ENCODE measurements at regions not wholly inside any gene's neighbourhood (a gene's known extent, or its start where the extent isn't known, plus 50 kb on each side); places are given as distances from the start of the nearest gene placed in this dataset.

DNA sequence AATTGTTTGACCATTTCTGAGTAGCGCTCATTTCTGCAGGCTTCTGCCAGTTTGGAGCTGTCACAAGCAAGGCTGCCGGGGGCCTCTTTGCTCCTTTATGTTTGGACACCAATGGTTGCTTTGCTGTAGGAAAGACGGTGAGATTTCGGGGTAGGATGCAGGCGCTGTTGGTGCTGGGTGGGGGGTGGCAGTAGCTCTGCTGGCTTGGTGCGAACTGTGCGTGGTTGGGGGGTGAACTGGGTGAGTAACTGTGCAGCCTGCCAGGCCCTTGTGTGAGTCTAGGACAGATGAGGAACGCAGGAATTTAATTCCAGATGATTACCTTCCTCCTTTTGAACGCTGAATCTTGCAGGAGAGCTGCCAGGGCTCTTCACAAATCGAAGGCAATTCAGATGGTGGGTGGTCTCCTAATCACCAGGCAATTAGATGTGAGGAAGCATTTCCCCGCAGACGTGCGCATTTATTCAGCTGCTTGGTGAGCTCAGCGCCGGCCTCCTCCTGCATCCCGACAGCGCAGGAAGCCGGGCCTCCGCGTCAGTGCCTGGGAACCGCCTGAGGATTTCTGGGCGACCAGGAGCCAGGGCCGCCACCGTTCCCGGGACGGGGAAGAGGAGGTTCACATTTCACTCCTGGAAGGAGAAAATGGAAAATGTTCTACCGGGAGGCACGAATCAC lies 154.4 kb downstream of the FOXL1 start:
- Histone ChIP-seq H3K4me2 (ENCODE audit: extremely low read depth, insufficient read depth, low read length) (no peak overlapping the region), H3K9ac (ENCODE audit: insufficient read depth, low read length) (no peak overlapping the region), H3K9me3 (ENCODE audit: control insufficient read depth, insufficient read depth, low read depth, low read length) (no peaks in the 10 kb centered on the region), H3K27me3 (ENCODE audit: control insufficient read depth, insufficient read depth, low read length) (peaks cover 12% of the 10 kb centered on the region), H2AFZ (ENCODE audit: low read length) (no peak overlapping the region), H4K20me1 (ENCODE audit: control insufficient read depth, extremely low read depth, insufficient read depth, low read length) (no peaks in the 10 kb centered on the region), H3K79me2 (ENCODE audit: control insufficient read depth, insufficient read depth, low read length) (no peaks in the 10 kb centered on the region), H3K4me1 (ENCODE audit: control insufficient read depth, extremely low read depth, insufficient read depth, low read length) (peaks cover 4% of the 10 kb centered on the region), H3K27ac (ENCODE audit: insufficient read depth, low read length) (no peak overlapping the region), H3K36me3 (ENCODE audit: control insufficient read depth, insufficient read depth, low read length) (no peaks in the 10 kb centered on the region), H3K4me3 (replicated peaks in 1 of 4; ENCODE audit: control extremely low read depth in 1 of 4, insufficient read depth in 1 of 4, low read depth in 3 of 4, low read length in 4 of 4) (no peak overlapping the region)
- peak; percentile 39 to 82 for DNase-seq (ENCODE audit: low read depth in 2 of 2)
- TF ChIP-seq EZH2 (IDR thresholded peaks at IDR 0.05; ENCODE audit: low read length, missing control alignments), result no peak
- TF ChIP-seq, protein P1, sequence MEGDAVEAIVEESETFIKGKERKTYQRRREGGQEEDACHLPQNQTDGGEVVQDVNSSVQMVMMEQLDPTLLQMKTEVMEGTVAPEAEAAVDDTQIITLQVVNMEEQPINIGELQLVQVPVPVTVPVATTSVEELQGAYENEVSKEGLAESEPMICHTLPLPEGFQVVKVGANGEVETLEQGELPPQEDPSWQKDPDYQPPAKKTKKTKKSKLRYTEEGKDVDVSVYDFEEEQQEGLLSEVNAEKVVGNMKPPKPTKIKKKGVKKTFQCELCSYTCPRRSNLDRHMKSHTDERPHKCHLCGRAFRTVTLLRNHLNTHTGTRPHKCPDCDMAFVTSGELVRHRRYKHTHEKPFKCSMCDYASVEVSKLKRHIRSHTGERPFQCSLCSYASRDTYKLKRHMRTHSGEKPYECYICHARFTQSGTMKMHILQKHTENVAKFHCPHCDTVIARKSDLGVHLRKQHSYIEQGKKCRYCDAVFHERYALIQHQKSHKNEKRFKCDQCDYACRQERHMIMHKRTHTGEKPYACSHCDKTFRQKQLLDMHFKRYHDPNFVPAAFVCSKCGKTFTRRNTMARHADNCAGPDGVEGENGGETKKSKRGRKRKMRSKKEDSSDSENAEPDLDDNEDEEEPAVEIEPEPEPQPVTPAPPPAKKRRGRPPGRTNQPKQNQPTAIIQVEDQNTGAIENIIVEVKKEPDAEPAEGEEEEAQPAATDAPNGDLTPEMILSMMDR (conservative IDR thresholded peaks at IDR 0.05 in 1 of 2, IDR thresholded peaks at IDR 0.05 in 1 of 2; ENCODE audit: low read depth in 1 of 2, low read length in 2 of 2), result no peak

DNA sequence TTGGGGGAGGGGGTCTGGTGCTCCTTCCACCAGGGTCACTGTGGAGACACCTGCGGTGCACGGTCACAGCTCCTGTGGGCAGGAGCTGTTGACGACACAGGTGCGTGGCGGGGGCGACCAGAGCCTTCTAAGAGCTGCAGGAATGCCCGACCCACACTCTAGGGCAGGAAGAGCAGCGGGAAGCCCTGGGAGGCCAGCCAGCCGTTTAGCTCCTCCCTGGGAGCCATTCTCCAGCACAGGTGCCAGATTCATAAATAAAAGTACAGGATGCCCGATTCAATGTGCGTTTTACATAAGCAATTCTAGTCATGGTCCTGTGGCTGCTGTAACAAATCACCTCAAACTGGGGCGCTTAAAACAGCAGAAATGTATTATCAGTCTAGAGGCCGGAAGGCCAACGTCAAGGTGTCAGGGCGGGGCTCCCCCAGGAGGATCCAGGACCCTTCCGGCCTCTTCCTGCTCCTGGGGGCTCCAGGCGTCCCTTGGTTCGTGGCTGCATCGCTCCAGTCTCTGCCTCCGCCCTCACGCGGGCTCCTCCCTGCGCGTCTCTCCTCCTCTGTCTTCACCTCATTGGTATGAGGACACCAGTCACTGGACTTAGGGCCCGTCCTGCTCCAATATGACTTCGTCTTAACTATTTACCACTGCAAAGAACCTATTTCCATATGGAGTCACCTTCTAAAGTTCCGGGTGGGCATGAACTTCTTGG lies 155.4 kb downstream of the FOXL1 start:
- H3K27ac ChIP-seq (ENCODE audit: insufficient read depth, low read length), result no peak overlapping the region
- no peak overlapping the region for H3K4me2 ChIP-seq (ENCODE audit: extremely low read depth, insufficient read depth, low read length)
- H3K9me3 ChIP-seq (ENCODE audit: control insufficient read depth, insufficient read depth, low read depth, low read length), result no peaks in the 10 kb centered on the region
- H3K4me1 ChIP-seq (ENCODE audit: control insufficient read depth, extremely low read depth, insufficient read depth, low read length), result peaks cover 4% of the 10 kb centered on the region
- no peaks in the 10 kb centered on the region for H3K79me2 ChIP-seq (ENCODE audit: control insufficient read depth, insufficient read depth, low read length)
- no peak for DNase-seq (ENCODE audit: low read depth in 2 of 2)
- H3K4me3 ChIP-seq (replicated peaks in 1 of 4; ENCODE audit: control extremely low read depth in 1 of 4, insufficient read depth in 1 of 4, low read depth in 3 of 4, low read length in 4 of 4), result no peak overlapping the region
- no peak for TF ChIP-seq EZH2 (IDR thresholded peaks at IDR 0.05; ENCODE audit: low read length, missing control alignments)
- TF ChIP-seq, protein P1 (conservative IDR thresholded peaks at IDR 0.05 in 1 of 2, IDR thresholded peaks at IDR 0.05 in 1 of 2; ENCODE audit: low read depth in 1 of 2, low read length in 2 of 2), result no peak
- H2AFZ ChIP-seq (ENCODE audit: low read length), result no peak overlapping the region
- H3K36me3 ChIP-seq (ENCODE audit: control insufficient read depth, insufficient read depth, low read length), result no peaks in the 10 kb centered on the region
- no peaks in the 10 kb centered on the region for H4K20me1 ChIP-seq (ENCODE audit: control insufficient read depth, extremely low read depth, insufficient read depth, low read length)
- no peak overlapping the region for H3K9ac ChIP-seq (ENCODE audit: insufficient read depth, low read length)
- peaks cover 7% of the 10 kb centered on the region for H3K27me3 ChIP-seq (ENCODE audit: control insufficient read depth, insufficient read depth, low read length)

- Histone ChIP-seq H3K4me3 (replicated peaks in 1 of 4; ENCODE audit: control extremely low read depth in 1 of 4, insufficient read depth in 1 of 4, low read depth in 3 of 4, low read length in 4 of 4) (no peak overlapping the region), H3K36me3 (ENCODE audit: control insufficient read depth, insufficient read depth, low read length) (no peaks in the 10 kb centered on the region), H2AFZ (ENCODE audit: low read length) (no peak overlapping the region), H3K27ac (ENCODE audit: insufficient read depth, low read length) (no peak overlapping the region), H3K79me2 (ENCODE audit: control insufficient read depth, insufficient read depth, low read length) (no peaks in the 10 kb centered on the region), H3K9ac (ENCODE audit: insufficient read depth, low read length) (no peak overlapping the region), H3K4me2 (ENCODE audit: extremely low read depth, insufficient read depth, low read length) (no peak overlapping the region), H4K20me1 (ENCODE audit: control insufficient read depth, extremely low read depth, insufficient read depth, low read length) (no peaks in the 10 kb centered on the region), H3K9me3 (ENCODE audit: control insufficient read depth, insufficient read depth, low read depth, low read length) (no peaks in the 10 kb centered on the region), H3K4me1 (ENCODE audit: control insufficient read depth, extremely low read depth, insufficient read depth, low read length) (peaks cover 4% of the 10 kb centered on the region), H3K27me3 (ENCODE audit: control insufficient read depth, insufficient read depth, low read length) (peaks cover 2% of the 10 kb centered on the region)
- TF ChIP-seq, protein P1 (conservative IDR thresholded peaks at IDR 0.05 in 1 of 2, IDR thresholded peaks at IDR 0.05 in 1 of 2; ENCODE audit: low read depth in 1 of 2, low read length in 2 of 2), result no peak
- TF ChIP-seq EZH2 (IDR thresholded peaks at IDR 0.05; ENCODE audit: low read length, missing control alignments), result no peak
- no peak for DNase-seq (ENCODE audit: low read depth in 2 of 2)
Observed at GRCh38 chr16:86734543-86735460, 156.5 kb downstream of the FOXL1 start.
